NCI-H1417 (cell line): ENCODE measurements at regions not wholly inside any gene's neighbourhood (a gene's known extent, or its start where the extent isn't known, plus 50 kb on each side); places are given as distances from the start of the nearest gene placed in this dataset.
"Not testable (repeated sequence)": the region's sequence is repeated elsewhere in the genome, so short reads cannot be mapped to it uniquely, and the experiment has no call there.

ENCODE experiments used
- DNase-seq, 3 experiments: peaks; one replicate each; lab custom pipeline; 2025; lab: John Stamatoyannopoulos, UW

GRCh38 chr14:53742233-53742620 lies 214.4 kb downstream of the BMP4 start:
- peak; percentile 29 to 81 (median 37) for DNase-seq

DNA sequence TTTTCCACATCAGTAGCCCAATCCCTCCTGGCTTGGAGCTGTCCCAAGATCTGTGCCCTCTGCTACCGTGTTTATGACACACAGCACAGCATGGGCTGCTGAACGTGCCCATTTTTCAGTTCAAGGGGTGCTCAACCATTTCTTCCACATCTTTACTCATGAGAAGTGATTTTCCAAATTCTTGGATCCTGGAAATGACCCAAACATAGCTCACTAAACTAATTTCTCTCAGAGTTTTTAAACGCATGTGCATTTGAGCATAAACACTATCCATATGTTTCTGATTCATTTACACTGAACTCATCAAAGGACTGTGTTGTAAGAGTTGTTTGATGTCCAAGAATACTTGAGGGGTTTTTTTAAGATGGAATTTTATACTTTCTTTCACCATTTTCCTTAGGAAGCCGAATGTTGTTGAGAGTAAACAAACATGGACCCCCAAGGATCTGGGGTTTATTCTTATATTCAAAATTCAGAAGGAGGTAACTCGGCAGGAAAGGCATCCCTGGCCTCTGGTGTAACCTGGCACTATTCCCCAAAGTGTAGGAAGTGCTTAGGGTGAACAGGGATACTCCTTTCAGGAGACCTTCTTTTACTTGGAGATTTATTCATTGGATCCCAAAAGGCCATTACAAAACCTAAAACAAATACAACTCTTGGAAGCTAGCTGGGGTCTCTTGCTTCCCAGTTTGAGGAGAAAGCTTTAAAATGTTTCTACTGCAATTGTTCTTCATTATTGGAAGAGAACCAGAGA lies 215.0 kb downstream of the BMP4 start:
- DNase-seq, result no peak

- no peak for DNase-seq
These were observed 216.1 kb downstream of the BMP4 start for GRCh38 chr14:53740570-53740969.

DNA sequence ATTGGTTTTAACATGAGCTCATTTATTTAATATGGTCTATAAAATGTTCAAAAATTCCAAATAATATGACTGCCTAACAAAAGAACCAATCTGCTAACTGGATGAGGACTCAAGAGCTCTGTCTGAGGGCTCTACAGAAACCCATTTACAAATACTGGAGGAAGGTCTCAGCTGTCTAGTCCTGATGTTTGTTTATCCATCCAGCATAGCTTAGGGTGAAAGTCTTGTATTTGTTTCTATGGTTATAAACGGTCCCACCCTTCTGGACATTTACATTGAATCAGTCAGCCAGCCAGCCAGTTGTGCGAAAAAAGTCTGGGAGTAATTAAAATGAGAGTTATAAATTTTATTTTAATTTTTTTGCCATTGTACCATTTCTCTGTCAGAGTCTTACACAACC lies 220.7 kb downstream of the BMP4 start:
- DNase-seq, result peak in 2 of 3 experiments; percentile 18 to 65

GRCh38 chr14:53723221-53723620 lies 233.4 kb downstream of the BMP4 start:
- no peak for DNase-seq

DNA sequence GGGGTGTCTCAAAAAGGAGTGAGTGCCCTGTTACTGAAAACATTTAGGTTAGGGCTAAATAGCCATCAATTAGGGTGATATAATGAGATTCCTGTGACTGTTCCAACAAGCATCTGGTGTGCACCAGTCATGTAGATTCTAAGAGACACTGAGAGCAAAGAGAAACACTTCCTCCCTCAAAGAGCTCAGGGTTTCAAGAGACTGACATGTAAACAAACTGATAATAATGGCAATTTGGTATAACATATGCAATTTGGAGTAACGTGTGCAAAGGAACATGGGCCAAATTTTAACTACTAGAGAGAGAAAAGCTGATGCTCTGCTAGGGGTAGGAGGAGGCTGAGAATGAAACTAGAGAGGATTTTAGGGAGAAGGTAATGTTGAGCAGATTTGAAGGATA lies 237.1 kb downstream of the BMP4 start:
- DNase-seq, result peak in 1 of 3 experiments; percentile 70

GRCh38 chr14:53716578-53716977 lies 240.0 kb downstream of the BMP4 start:
- no peak for DNase-seq

- DNase-seq, result no peak
These were observed 241.4 kb downstream of the BMP4 start for GRCh38 chr14:53715193-53715721.

DNA sequence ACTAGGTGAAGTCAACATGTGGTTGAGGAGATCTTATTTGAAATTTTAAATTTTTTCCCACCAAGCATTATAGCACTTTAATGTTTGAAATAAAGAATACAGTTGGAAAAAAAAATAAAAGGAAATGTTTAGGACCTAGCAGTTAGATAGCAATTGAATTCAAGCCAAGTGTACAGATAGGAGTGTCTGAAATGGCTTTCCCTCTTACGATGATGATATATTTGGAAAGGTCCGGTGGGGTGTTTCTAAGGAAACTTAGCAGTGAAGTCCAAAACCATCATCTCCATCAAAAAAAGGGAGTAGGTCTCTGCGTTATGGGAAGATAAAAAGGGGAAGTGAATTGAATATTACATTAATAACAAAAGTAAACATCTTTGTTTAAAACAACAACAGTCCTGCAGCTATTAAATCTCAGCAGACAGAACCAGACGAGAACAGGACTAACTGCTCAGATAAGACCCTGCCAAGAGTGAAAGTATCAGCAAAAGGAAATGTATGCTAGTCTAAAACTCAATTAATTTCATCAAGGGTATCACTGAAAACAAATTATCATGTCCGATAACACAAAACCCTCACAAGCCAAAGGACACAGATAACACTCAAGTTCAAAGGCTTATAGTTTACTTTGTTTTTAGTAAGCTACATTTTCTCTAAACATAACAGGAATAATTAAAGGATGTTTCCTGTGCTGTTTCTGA lies 242.0 kb downstream of the BMP4 start:
- no peak for DNase-seq

GRCh38 chr14:53712901-53713300 lies 243.7 kb downstream of the BMP4 start:
- not testable (repeated sequence) for DNase-seq

GRCh38 chr14:53711205-53711604 lies 245.4 kb downstream of the BMP4 start:
- no peak for DNase-seq

GRCh38 chr14:53710615-53711014 lies 246.0 kb downstream of the BMP4 start:
- no peak for DNase-seq

DNA sequence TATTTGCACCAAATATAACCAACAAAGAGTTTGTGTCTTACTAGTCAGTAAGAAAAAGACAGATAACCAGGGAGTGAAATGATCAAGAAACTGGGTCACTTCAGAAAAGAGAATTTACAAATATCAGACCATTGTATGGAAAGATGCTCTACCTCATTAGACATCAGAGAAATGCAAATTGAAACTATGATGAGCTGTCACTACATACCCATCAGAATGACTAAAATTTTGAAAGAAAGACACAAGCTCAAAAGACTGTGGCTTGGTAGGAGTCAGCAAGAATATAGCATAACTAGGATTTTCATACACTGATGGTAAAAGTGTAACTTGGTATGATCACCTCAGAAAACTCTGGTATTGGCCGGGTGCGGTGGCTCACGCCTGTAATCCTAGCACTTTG lies 247.2 kb downstream of the BMP4 start:
- no peak for DNase-seq

- no peak for DNase-seq
These were observed 253.2 kb downstream of the BMP4 start for GRCh38 chr14:53703457-53703856.

GRCh38 chr14:53701108-53701875 lies 255.3 kb downstream of the BMP4 start:
- DNase-seq, result no peak

DNA sequence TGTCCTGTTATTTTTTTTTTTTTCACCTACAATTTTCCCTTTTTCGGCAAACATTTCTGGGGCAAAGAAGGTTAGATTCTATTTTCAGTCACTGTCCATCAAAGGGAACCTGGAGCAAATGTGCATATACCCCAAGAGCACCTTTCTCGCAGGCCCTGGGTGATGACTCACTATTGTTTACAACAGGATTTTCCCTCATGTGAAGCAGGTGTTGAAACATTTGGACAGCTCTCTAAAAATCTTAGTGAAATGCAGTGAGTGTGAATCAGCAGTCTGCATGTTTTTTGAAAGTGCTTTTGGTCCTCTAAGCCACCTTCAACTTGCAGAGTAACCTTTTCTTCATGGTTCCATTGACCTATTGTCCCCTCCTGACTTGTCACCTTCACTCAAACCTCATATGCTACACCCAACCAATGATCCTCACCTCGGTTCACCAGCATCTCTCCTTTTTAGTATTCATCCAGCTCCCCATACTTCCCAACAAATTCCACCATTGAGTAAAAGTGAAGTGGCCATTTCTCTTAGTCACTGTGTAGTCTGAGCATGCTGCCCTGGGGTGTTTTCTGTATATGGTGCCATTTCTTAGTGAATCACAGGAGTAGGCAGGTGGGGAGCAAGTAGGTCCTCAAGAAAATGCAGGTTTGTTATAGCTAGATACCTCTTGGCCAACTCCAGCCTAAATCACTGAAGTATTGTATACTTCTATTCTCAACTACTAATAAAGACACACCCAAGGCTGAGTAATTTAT lies 260.2 kb downstream of the BMP4 start:
- peak in 1 of 3 experiments; percentile 60 for DNase-seq

DNA sequence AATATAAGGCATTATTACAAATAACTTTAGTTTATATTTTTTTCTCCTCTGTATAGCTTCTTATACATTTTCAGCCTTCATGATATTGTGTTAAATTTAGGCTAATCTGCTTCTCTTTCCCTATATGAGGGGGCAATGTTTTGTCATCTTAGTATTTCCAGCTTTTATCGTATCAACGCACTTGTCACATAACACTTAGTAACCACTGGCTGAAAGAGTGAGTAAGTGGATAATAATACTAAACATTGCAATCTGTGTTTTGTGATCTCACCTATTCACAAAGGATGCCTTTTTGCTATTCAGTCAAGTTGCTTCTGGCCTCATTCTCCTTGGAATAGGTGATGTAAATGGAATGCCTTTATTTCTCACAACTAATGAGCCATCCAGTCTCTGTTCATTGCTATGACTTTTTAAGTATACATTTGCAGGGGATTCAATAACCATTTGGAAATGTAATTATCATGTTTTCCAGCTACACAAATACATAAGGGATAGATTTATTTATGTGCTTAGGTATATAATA lies 260.9 kb downstream of the BMP4 start:
- no peak for DNase-seq

DNA sequence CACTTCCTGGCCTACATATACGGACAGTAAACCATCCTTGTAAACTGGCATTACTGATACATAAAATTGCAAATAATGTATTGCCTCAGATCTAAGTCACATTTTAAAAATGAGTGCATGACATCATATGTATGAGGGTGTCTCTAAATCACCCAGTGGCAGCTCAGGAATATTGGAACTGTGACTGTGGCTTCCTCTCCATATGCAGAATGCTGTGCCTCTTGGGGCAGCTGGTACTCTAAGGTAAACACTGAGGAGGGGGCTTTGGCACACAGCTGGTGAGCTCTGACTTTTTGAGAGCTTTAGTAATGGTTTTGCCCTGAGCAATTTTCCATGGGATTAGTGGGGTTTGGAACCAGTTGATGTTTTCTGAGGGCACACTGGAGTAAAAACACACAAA lies 263.7 kb downstream of the BMP4 start:
- peak in 1 of 3 experiments; percentile 59 for DNase-seq

DNA sequence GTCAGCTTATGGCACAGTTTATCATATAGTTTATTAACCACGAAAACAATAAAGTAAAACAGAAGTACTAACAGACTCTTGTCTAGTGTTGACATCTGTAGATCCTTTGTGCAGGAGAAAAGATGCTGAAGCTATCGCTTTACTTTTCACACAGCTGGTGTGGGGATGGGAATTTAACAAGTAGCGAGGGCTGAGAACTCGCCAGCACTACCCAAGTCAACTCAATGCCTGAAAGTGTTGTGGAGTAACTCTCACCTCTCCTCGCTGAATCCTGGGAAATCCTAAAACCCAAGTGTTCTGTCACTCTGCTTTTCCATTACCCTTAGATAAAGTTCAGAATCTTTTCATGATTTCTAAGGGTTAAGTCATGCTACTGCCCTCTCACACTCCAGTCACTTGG lies 264.2 kb downstream of the BMP4 start:
- no peak for DNase-seq

- DNase-seq, result peak in 1 of 3 experiments; percentile 63
These were observed 273.4 kb downstream of the BMP4 start for GRCh38 chr14:53683229-53683628.

GRCh38 chr14:53672526-53672925 lies 284.1 kb downstream of the BMP4 start:
- no peak for DNase-seq

- DNase-seq, result no peak
These were observed 285.9 kb downstream of the BMP4 start for GRCh38 chr14:53670701-53671100.
